Activated B cell treated with CpG ODN at 0.5 μM for 24 hours (primary cell): ENCODE measurements at regions not wholly inside any gene's neighbourhood (a gene's known extent, or its start where the extent isn't known, plus 50 kb on each side); places are given as distances from the start of the nearest gene placed in this dataset.
"Not testable (repeated sequence)": the region's sequence is repeated elsewhere in the genome, so short reads cannot be mapped to it uniquely, and the experiment has no call there.

Experiments
- ATAC-seq: fragments of 200-7000 bp; cut with Tn5 transposase; one replicate; pipeline ENCODE4 v1.10.0; 2021; ENCODE audit warnings: low read depth, mild to moderate bottlenecking, moderate library complexity
- CTCF ChIA-PET: fragments of 350-600 bp; sonication (Branson Sonifier 250); formaldehyde crosslinking; loops from one replicate; lab custom pipeline; 2021; ENCODE audit warnings: antibody characterized with exemption; lab: Charles Lee
- POLR2A ChIA-PET: fragments of 350-600 bp; sonication (Branson Sonifier 250); formaldehyde crosslinking; loops from one replicate; lab custom pipeline; 2021; ENCODE audit warnings: antibody characterized with exemption; lab: Charles Lee
- DNase-seq: peaks from one replicate; pipeline ENCODE4 v3.0.0; 2022
- H3K27ac Mint-ChIP-seq: one replicate; pipeline ENCODE4 v1.8.0; 2020; ENCODE audit warnings: mixed read lengths
- H3K27me3 Mint-ChIP-seq: one replicate; pipeline ENCODE4 v1.8.0; 2021; ENCODE audit warnings: mixed read lengths
- H3K36me3 Mint-ChIP-seq: one replicate; pipeline ENCODE4 v1.8.0; 2021; ENCODE audit warnings: low read depth, mixed read lengths
- H3K4me1 Mint-ChIP-seq: one replicate; pipeline ENCODE4 v1.8.0; 2021; ENCODE audit warnings: mixed read lengths
- H3K4me3 Mint-ChIP-seq: one replicate; pipeline ENCODE4 v1.8.0; 2020; ENCODE audit warnings: mild to moderate bottlenecking, mixed read lengths
- H3K9me3 Mint-ChIP-seq: one replicate; pipeline ENCODE4 v1.8.0; 2020; ENCODE audit warnings: mixed read lengths
- intact Hi-C: fragments of 100-400 bp; cut with micrococcal nuclease; formaldehyde crosslinking; loops from one replicate; pipeline ENCODE4 v1.15.1; 2024
- TF ChIP-seq, protein P1 (sequence below): fragments of 200-600 bp; IDR thresholded peaks from one replicate; pipeline ENCODE4 v1.8.0; 2022; ENCODE audit warnings: antibody characterized with exemption, mild to moderate bottlenecking

DNA sequence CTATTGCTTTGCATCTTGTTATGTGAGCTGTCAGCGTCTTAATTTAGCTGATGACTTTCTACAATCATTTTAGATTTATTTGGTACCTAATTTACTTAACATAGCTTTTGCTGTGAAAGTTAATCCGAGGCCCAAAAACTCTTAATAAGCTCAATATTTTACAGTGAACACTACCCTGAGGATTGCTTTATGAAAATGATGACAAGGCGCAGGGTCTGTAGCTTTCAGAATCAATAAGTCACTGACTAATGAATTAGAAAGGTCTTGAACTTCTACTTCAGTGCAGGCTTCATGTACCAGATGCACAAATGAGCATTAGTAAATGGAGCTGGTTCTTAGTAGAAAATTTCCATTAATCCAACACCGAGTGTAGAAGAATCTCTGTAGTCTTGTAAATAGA, 81.4 kb upstream of the ZNF366 start:
- no peak for DNase-seq
- CTCF ChIA-PET: no interaction called here
- TF ChIP-seq, protein P1, sequence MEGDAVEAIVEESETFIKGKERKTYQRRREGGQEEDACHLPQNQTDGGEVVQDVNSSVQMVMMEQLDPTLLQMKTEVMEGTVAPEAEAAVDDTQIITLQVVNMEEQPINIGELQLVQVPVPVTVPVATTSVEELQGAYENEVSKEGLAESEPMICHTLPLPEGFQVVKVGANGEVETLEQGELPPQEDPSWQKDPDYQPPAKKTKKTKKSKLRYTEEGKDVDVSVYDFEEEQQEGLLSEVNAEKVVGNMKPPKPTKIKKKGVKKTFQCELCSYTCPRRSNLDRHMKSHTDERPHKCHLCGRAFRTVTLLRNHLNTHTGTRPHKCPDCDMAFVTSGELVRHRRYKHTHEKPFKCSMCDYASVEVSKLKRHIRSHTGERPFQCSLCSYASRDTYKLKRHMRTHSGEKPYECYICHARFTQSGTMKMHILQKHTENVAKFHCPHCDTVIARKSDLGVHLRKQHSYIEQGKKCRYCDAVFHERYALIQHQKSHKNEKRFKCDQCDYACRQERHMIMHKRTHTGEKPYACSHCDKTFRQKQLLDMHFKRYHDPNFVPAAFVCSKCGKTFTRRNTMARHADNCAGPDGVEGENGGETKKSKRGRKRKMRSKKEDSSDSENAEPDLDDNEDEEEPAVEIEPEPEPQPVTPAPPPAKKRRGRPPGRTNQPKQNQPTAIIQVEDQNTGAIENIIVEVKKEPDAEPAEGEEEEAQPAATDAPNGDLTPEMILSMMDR: no peak
- POLR2A ChIA-PET: no interaction called here
- H3K27ac Mint-ChIP-seq: no peak overlapping the region
- intact Hi-C loops: no loop called here
- peaks cover 10% of the 10 kb centered on the region for H3K27me3 Mint-ChIP-seq
- no peak overlapping the region for H3K4me3 Mint-ChIP-seq
- no peaks in the 10 kb centered on the region for H3K36me3 Mint-ChIP-seq
- no peak for ATAC-seq
- H3K9me3 Mint-ChIP-seq: no peaks in the 10 kb centered on the region
- H3K4me1 Mint-ChIP-seq: no peaks in the 10 kb centered on the region

DNA sequence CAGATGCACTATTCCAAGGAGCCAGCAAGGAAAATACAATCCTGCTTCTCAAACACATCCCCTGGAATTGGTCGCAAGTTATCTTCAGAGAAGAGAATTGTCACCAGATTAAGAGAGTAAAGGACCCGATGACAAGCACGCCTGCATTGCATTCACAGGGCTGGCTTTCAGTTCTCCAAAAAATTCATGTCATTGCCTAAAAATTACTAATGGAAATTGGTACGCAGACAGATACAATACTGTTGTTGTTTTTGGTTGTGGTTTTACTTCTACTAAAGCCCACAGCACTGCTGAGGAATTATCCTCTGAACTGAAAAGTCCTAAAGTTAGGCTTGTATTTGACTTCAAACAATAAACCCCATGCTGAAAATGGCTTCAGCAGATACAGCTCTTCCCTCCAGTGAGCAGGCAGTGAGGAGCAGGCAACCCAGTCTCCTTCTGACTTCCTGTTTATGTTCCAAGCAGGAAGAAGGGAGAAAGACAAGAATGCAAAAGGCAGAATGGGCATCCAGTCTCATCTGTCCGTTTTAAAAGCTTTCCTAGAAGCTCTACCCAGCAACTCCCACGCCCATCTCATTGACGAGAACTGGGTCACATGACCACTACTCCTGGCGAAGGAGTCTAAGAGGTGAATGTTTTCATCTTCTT, 80.6 kb upstream of the ZNF366 start:
- DNase-seq (no peak), ATAC-seq (no peak)
- H3K27me3 Mint-ChIP-seq: peaks cover 10% of the 10 kb centered on the region
- no peaks in the 10 kb centered on the region for H3K9me3 Mint-ChIP-seq
- CTCF ChIA-PET: no interaction called here
- TF ChIP-seq, protein P1: no peak
- H3K4me3 Mint-ChIP-seq: no peak overlapping the region
- H3K36me3 Mint-ChIP-seq: no peaks in the 10 kb centered on the region
- H3K4me1 Mint-ChIP-seq: no peaks in the 10 kb centered on the region
- POLR2A ChIA-PET: no interaction called here
- intact Hi-C loops: no loop called here
- no peak overlapping the region for H3K27ac Mint-ChIP-seq

DNA sequence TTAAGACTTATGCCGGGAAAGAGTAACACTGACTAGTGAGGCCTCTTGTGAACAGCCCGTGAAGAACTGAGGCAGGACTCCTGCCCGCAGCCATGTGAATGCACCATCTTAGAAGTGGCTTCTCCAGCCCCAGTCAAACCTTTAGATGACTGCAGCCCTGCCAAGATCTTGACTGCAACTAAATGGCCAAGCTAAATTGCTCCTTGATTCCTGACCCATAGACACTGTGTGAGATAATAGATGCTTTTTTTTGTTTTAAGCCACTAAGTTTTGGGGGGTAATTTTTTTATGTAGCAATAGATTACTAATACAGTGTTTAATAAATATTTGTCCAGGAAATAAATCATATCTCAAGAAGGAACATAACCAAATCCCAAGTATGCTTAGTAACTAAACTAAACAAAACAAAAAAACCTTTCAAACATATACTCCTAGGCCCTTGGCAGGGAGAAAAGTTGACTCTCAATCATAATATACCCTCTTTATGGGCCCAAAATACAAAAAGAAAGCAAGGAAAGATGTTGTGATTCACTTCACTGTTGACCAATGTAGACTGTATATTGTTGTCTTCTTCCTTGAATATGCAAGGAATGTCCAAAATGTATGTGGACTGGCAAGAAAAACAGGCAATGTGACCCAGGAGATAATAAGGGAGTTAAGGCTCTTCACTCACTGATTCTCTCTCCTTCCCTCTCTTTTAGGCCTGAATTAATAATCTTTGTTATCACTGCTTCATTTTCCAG, 79.7 kb upstream of the ZNF366 start:
- POLR2A ChIA-PET: no interaction called here

DNA sequence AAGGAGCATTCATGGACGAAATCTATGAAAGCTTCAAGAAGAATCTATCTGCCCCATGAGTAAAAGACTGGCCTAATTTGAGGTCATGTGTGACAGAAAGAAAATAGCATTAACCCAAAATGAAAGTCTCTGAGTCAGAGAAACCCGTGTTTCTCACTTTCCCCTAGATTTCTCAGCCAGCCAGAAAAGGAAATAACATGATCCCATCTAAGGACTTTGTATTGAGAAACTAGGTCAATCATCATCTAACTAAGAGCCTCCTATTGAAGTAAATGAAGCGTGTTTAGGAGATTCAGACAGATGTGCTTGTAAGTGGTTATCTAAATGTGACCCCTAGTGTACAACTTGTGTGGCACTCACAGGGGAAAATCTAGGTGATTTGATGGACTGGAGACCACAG, 77.3 kb upstream of the ZNF366 start:
- H3K27me3 Mint-ChIP-seq: peaks cover 12% of the 10 kb centered on the region
- ChIA-PET CTCF (interaction anchor here (0.9 kb wide), 1 partner anchor 25 kb away, joined by 3 read pairs; no protein-coding TSS in a partner anchor), POLR2A (no interaction called here)
- ATAC-seq (no peak), DNase-seq (no peak)
- TF ChIP-seq, protein P1: no peak
- no peaks in the 10 kb centered on the region for H3K4me1 Mint-ChIP-seq
- no peak overlapping the region for H3K4me3 Mint-ChIP-seq
- H3K27ac Mint-ChIP-seq: no peak overlapping the region
- intact Hi-C loops: no loop called here
- H3K36me3 Mint-ChIP-seq: no peaks in the 10 kb centered on the region
- H3K9me3 Mint-ChIP-seq: peaks cover 2% of the 10 kb centered on the region

More for the DNA sequence above, 79.7 kb upstream of the ZNF366 start:
- Mint-ChIP-seq H3K27ac (no peak overlapping the region), H3K36me3 (no peaks in the 10 kb centered on the region), H3K27me3 (peaks cover 10% of the 10 kb centered on the region), H3K4me1 (no peaks in the 10 kb centered on the region), H3K4me3 (no peak overlapping the region), H3K9me3 (no peaks in the 10 kb centered on the region)
- CTCF ChIA-PET: no interaction called here
- intact Hi-C loops: no loop called here
- TF ChIP-seq, protein P1: no peak
- no peak for DNase-seq
- no peak for ATAC-seq

DNA sequence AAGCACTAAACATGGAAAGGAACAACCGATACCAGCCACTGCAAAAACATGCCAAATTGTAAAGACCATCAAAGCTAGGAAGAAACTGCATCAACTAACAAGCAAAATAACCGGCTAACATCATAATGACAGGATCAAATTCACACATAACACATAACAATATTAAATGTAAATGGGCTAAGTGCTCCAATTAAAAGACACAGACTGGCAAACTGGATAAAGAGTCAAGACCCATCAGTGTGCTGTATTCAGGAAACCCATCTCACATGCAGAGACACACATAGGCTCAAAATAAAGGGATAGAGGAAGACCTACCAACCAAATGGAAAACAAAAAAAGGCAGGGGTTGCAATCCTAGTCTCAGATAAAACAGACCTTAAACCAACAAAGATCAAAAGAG, 72.1 kb upstream of the ZNF366 start:
- POLR2A ChIA-PET, H3K4me1 Mint-ChIP-seq, intact Hi-C loops, H3K27ac Mint-ChIP-seq, H3K4me3 Mint-ChIP-seq, CTCF ChIA-PET, DNase-seq, H3K36me3 Mint-ChIP-seq, ATAC-seq, H3K9me3 Mint-ChIP-seq: not testable (repeated sequence)
- H3K27me3 Mint-ChIP-seq: peaks cover 18% of the 10 kb centered on the region
